Central memory CD8-positive, alpha-beta T cell (primary cell): ENCODE measurements at regions not wholly inside any gene's neighbourhood (a gene's known extent, or its start where the extent isn't known, plus 50 kb on each side); places are given as distances from the start of the nearest gene placed in this dataset.

Source experiments
- ATAC-seq: fragments of 150-1000 bp; cut with Tn5 transposase; replicated peaks from 2 replicates; pipeline ENCODE4 v1.10.0; 2022; ENCODE audit warnings: mild to moderate bottlenecking, moderate FRiP score, moderate number of reproducible peaks; ENCODE audit not compliant: poor library complexity, severe bottlenecking; ENCODE audit errors: extremely low read depth
- DNase-seq, 2 donors: peaks; one replicate each; pipeline ENCODE4 v3.0.0; 2021; ENCODE audit warnings: low spot score in 2 of 2
- H3K27ac Mint-ChIP-seq: one replicate; pipeline ENCODE4 v1.8.0; 2022; ENCODE audit warnings: low read depth, mild to moderate bottlenecking, moderate library complexity, mixed read lengths
- H3K27me3 Mint-ChIP-seq: one replicate; pipeline ENCODE4 v1.8.0; 2022; ENCODE audit warnings: mixed read lengths
- H3K36me3 Mint-ChIP-seq: one replicate; pipeline ENCODE4 v1.8.0; 2022; ENCODE audit warnings: mild to moderate bottlenecking, moderate library complexity, mixed read lengths; ENCODE audit not compliant: insufficient read depth
- H3K4me1 Mint-ChIP-seq: one replicate; pipeline ENCODE4 v1.8.0; 2022; ENCODE audit warnings: mixed read lengths
- H3K4me3 Mint-ChIP-seq: one replicate; pipeline ENCODE4 v1.8.0; 2022; ENCODE audit warnings: mild to moderate bottlenecking, moderate library complexity, mixed read lengths
- H3K9me3 Mint-ChIP-seq: one replicate; pipeline ENCODE4 v1.8.0; 2022; ENCODE audit warnings: mixed read lengths

DNA sequence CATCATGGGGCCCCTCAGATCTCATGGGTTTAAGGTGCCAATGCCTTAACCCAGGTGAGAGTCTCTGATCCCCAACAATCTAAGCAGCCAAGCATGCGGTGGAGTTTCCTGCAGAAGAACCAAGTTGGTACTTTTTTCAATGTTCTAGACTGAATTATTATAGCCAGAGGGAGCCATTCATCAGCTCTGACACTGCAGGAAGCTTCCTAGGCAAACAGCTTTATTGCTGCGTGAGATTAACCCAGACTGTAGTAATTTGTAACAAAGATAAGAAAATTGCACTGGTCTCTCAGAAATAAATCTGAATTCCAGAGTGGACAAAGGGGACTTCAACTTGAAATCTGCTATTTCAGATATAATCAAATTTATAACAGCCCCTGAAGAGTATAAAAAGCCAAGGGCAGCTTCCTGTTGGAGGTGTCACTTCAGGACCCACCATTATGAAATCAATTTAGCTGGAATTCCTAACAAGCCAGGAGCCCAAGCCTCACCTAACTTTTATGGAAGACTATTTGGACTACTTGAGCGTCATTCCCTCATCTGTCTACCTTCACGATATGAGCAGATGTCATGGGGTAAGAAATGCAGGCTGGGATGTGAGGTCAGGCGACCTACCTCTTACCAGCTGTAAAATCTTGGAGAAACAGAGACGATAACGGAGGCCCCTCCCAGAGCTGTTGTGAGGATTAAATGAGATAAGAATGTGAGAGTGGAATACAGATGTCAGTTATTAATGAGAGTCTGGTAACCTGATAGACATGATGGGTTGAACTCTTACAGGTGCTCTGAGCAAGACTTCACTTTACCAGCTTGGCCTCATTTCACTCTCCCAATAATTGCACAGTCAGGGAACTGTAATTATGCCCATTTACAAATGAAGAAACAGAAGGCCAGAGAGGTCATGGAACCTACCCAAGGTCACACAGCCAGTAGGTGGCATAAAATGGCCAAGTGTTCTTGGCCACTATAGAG lies 135.1 kb downstream of the RRAGC start:
- no peak overlapping the region for H3K4me3 Mint-ChIP-seq
- H3K9me3 Mint-ChIP-seq = no peaks in the 10 kb centered on the region
- no peak overlapping the region for H3K27ac Mint-ChIP-seq
- H3K27me3 Mint-ChIP-seq = peaks cover 96% of the 10 kb centered on the region
- DNase-seq (no peak), ATAC-seq (no peak)
- H3K36me3 Mint-ChIP-seq = no peaks in the 10 kb centered on the region
- H3K4me1 Mint-ChIP-seq = no peaks in the 10 kb centered on the region

DNA sequence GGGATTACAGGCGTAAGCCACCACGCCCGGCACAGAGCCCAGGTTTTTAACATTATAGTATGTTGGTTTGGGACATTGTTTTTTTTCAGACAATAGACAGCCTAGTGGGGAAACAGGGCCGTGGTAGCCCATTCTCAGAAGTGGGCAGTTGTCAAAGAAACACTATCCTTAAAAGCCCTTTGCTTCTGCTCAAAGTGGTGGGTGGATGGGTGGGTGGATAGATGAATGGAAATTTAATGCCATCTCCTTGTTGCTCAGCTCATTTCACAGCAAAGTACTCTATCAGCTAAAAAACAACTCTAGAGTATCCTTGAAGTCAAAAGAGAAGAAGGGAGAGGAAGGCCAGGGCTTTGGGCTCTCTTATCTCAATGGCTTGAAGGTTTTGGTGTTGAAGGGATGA lies 137.8 kb downstream of the RRAGC start:
- Mint-ChIP-seq H3K36me3 (no peaks in the 10 kb centered on the region), H3K4me1 (no peaks in the 10 kb centered on the region), H3K4me3 (no peak overlapping the region), H3K9me3 (no peaks in the 10 kb centered on the region), H3K27ac (no peak overlapping the region), H3K27me3 (peaks cover 87% of the 10 kb centered on the region)
- ATAC-seq (no peak), DNase-seq (no peak)

DNA sequence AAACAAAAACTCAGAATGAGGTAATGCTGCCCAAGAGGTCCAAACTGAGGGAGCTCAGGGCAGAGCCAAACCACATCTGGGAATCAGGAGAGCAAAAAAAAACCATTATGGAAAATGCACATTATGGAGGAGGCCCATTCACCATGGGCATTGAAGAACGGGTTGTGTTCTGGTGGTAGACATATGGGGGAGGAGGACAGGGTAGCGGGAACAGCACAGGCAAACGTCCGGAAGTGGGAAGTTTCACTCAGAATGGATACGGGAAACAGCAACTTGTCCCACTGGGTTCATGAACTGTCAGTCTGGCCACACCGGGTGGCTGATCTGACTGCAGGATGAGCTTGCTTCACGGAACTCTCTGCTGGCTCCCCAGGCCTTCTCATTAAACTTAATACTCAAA lies 139.7 kb downstream of the RRAGC start:
- Mint-ChIP-seq H3K9me3 (no peaks in the 10 kb centered on the region), H3K4me1 (no peaks in the 10 kb centered on the region), H3K27me3 (peaks cover 69% of the 10 kb centered on the region), H3K4me3 (no peak overlapping the region), H3K36me3 (no peaks in the 10 kb centered on the region), H3K27ac (no peak overlapping the region)
- DNase-seq = no peak
- no peak for ATAC-seq

DNA sequence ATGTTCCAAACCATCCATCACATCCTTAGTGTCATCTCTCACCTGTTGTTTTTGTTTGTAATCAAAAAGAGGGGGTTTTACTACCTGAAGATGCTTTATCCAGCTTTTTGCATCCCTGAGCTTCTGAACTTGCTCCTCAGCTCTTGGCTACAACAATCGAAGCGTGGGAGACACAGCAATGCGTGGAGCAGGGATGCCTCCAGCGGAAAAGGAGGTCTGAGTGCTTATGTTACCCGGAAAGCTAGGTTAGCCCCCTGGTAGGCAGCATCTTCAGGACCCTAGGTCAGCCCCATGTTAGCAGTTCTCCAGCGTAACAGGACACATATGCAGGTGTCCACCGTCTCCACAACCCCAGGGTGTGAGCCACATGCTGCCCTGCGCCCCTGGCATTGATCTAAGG lies 141.5 kb downstream of the RRAGC start:
- Mint-ChIP-seq H3K4me3 (no peak overlapping the region), H3K36me3 (no peaks in the 10 kb centered on the region), H3K4me1 (no peaks in the 10 kb centered on the region), H3K27me3 (peaks cover 52% of the 10 kb centered on the region), H3K9me3 (no peaks in the 10 kb centered on the region), H3K27ac (no peak overlapping the region)
- ATAC-seq (no peak), DNase-seq (no peak)

DNA sequence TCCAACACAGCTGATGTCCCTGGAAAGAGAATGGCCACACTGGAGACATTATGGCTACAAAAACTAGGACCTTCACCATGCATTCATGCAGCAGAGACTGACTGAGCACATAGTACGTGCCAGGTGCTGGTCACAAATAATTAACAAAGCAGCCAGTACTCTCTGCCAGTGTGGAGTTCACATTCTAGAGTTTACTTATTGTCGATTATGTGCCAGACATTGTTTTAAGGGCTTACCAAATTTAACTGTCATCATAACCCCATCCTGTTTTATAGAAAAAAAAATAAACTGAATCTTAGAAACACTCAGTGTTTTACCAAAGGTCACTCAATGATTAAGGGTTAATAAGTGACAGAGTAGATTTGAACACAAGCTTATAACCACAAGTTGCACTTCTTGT lies 143.3 kb downstream of the RRAGC start:
- Mint-ChIP-seq H3K27me3 (peaks cover 36% of the 10 kb centered on the region), H3K27ac (no peak overlapping the region), H3K4me1 (no peaks in the 10 kb centered on the region), H3K9me3 (no peaks in the 10 kb centered on the region), H3K36me3 (no peaks in the 10 kb centered on the region), H3K4me3 (no peak overlapping the region)
- no peak for ATAC-seq
- no peak for DNase-seq

DNA sequence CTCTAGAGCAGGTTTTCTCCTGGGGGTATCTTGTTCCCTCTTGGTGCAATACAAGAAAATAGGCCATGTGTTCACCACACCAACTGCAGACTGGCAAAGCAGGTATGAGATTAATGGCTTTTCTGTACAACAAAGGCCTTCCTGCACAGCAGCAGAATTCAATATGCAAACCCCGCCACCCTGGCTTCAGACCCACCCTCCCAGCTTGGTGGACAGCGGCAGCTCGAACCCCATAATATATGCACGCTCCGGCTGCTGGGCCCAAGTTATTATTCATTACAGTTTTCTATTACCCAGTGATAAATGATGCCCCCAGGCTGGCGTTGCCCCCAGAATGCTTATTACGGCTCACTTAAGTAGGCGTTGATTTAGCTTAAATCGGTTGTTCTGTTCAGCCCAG lies 144.2 kb downstream of the RRAGC start:
- Mint-ChIP-seq H3K27me3 (peaks cover 29% of the 10 kb centered on the region), H3K4me3 (no peak overlapping the region), H3K36me3 (no peaks in the 10 kb centered on the region), H3K4me1 (no peaks in the 10 kb centered on the region), H3K9me3 (no peaks in the 10 kb centered on the region), H3K27ac (no peak overlapping the region)
- ATAC-seq = no peak
- no peak for DNase-seq

DNA sequence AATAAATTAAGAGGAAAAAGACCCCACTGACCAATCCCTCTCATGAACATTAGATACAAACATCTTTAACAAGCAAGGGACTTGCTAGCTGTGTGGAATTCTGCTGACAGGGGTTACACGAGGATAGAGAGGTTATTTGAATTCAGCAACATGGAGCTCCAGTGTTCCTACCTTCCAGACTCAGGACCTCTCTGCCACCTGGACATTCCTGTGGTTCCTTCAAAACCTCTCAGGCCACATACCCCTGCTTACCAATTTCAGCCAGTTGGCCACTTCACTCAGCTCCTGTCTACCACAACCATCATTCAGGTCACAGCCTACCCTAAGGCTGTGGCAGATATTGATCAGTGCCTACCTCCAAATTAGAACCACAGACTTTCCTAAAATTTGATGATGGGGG lies 147.5 kb downstream of the RRAGC start:
- H3K36me3 Mint-ChIP-seq = no peaks in the 10 kb centered on the region
- no peak overlapping the region for H3K27ac Mint-ChIP-seq
- no peak overlapping the region for H3K4me3 Mint-ChIP-seq
- no peaks in the 10 kb centered on the region for H3K4me1 Mint-ChIP-seq
- DNase-seq (no peak), ATAC-seq (no peak)
- H3K27me3 Mint-ChIP-seq = peaks cover 12% of the 10 kb centered on the region
- H3K9me3 Mint-ChIP-seq = no peaks in the 10 kb centered on the region

DNA sequence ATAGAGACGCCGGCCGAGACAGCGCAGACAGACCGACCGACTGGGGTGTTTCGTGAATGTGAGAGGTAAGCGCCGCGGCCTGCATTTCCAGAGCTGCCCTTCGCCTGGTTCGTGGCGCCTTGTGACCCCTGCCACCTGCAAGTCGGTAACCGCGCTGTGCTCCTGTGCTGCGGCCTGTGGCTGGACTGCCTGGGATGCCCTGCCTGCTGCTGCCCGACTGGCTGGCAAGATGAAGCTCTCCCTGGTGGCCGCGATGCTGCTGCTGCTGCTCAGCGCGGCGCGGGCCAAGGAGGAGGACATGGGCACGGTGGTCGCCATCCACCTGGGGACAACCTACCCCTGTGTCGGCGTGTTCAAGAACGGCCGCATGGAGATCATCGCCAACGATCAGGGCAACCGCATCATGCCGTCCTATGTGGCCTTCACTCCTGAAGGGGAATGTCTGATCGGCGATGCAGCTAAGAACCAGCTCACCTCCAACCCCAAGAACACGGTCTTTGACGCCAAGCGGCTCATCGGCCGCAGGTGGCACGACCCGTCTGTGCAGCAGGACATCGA lies 150.8 kb downstream of the RRAGC start:
- H3K4me3 Mint-ChIP-seq = no peak overlapping the region
- H3K4me1 Mint-ChIP-seq = no peaks in the 10 kb centered on the region
- H3K36me3 Mint-ChIP-seq = no peaks in the 10 kb centered on the region
- ATAC-seq = no peak
- peaks cover 38% of the 10 kb centered on the region for H3K27me3 Mint-ChIP-seq
- peaks cover 13% of the 10 kb centered on the region for H3K9me3 Mint-ChIP-seq
- DNase-seq = no peak
- H3K27ac Mint-ChIP-seq = no peak overlapping the region

DNA sequence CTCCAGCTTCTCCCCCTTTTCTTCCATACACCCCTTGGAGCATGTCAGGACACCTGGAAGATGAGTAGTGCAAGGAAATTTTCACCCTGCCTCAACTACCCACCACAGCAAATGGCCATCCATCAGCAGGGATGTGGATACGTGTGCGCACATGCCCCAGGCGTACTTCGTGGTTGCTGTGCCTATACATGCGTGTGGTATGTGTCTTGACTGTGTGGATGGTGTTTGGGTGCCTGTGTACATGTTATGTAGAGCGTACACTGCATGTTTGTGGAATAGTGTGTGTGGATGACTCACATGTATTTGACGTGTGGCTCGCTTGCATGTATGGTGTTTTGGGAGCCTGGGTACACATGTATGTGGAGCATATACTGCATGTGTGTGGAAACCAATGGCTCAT lies 158.5 kb downstream of the RRAGC start:
- Mint-ChIP-seq H3K9me3 (peaks cover 9% of the 10 kb centered on the region), H3K4me3 (no peak overlapping the region), H3K4me1 (no peaks in the 10 kb centered on the region), H3K27me3 (peaks cover 79% of the 10 kb centered on the region), H3K27ac (no peak overlapping the region), H3K36me3 (no peaks in the 10 kb centered on the region)
- no peak for DNase-seq
- no peak for ATAC-seq

DNA sequence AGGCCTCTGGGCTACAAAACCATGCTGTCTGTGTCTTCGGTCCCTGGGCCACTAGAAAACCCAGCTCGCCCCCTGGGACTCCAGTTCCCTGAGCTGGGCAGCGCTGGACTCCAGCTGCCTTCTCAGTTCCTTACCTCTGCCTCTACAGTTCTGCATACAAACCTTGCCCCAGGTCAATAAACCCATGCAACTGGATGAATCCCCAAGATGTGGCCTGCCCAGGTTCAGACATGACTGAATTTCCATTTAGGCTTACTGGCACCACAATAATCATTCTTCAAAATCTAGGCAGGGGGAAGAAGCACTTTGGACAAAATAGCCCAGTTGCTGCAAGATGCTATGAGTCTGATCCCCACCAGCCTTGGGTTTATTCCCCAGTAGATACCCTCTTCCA lies 159.5 kb downstream of the RRAGC start:
- Mint-ChIP-seq H3K4me1 (no peaks in the 10 kb centered on the region), H3K4me3 (no peak overlapping the region), H3K27me3 (peaks cover 73% of the 10 kb centered on the region), H3K36me3 (no peaks in the 10 kb centered on the region), H3K9me3 (peaks cover 2% of the 10 kb centered on the region), H3K27ac (no peak overlapping the region)
- ATAC-seq (no peak), DNase-seq (no peak)

DNA sequence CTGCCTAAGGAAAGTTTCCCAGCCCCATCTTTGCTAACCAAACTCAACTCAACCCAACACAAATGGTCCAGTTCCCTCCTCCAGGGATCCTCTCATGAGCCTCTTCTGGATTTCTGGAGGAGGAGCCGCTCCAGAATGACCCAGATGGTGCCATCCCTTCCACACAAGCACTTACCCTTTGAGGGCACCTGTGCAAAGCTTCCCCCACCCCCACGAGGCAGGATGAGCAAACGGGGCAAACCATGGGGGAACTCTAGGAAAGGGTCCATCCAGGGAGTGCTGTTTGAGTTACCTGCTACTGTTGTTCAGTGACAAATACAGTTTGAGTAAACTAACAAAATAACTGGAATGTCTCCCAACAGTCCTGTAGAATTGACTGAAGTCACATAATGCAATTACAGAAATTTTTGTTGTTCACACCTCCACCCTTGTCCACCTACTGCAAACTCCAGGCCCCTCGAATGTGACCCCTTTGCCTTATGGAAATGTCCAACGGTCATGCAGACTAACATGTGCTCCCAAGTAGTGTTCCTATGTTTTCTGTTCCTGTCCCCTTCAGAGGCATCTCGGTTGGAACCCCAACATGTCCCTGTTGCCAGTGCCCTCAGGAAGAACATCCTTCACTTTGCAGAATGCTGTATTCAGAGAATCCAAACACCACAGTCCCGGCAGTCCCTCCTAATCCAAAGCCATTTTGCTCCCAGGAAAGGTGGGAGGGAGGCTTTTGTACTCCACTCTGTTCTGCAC lies 160.1 kb downstream of the RRAGC start:
- Mint-ChIP-seq H3K27me3 (peaks cover 67% of the 10 kb centered on the region), H3K36me3 (no peaks in the 10 kb centered on the region), H3K4me1 (no peaks in the 10 kb centered on the region), H3K4me3 (no peak overlapping the region), H3K9me3 (no peaks in the 10 kb centered on the region), H3K27ac (no peak overlapping the region)
- DNase-seq = no peak
- no peak for ATAC-seq

DNA sequence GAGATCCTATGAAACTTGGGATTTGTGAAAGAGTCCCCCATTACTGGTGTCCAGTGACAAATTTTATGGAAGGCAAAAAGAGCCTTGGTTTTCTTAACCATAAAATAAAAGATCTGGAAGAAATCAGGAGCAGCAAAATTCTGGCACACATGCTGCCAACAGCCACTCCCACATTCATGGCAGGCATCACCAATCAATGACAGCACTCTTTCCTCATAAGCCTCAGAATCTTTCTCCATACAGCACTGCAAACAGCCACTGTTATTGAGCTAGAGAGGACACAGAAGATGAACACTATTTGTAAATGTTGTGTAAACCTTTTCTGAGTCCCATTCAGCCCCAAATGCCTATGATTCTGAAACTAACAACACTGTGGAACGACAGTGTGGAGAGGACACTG lies 162.2 kb downstream of the RRAGC start:
- H3K9me3 Mint-ChIP-seq = no peaks in the 10 kb centered on the region

DNA sequence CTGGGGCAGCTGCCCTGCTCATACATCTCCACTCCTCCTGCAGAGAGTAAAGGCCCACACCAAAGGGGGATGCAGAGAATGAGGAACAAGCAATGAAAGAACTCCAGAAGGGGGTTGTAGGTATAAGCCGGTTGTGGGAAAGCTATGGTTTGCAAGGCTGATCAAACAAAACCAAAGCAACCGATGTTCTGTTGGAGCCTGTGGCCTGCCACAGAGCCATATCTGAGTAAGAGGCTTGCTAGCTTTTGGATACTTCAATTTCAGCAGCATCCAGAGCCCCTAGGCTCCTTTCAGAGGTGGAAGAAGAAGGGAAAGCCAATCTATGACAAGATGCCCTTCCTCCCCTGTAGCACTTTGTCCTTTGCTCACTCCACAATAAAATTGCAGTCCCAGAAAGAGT lies 163.2 kb downstream of the RRAGC start:
- no peak overlapping the region for H3K27ac Mint-ChIP-seq
- ATAC-seq (no peak), DNase-seq (no peak)
- H3K4me3 Mint-ChIP-seq = no peak overlapping the region
- H3K27me3 Mint-ChIP-seq = peaks cover 55% of the 10 kb centered on the region
- H3K4me1 Mint-ChIP-seq = no peaks in the 10 kb centered on the region
- no peaks in the 10 kb centered on the region for H3K9me3 Mint-ChIP-seq
- H3K36me3 Mint-ChIP-seq = no peaks in the 10 kb centered on the region

More for the DNA sequence above, 162.2 kb downstream of the RRAGC start:
- Mint-ChIP-seq H3K36me3 (no peaks in the 10 kb centered on the region), H3K27me3 (peaks cover 66% of the 10 kb centered on the region), H3K4me1 (no peaks in the 10 kb centered on the region), H3K27ac (no peak overlapping the region), H3K4me3 (no peak overlapping the region)
- ATAC-seq (no peak), DNase-seq (no peak)
